HG03025 (cell line): ENCODE measurements at regions not wholly inside any gene's neighbourhood (a gene's known extent, or its start where the extent isn't known, plus 50 kb on each side); places are given as distances from the start of the nearest gene placed in this dataset.
"Not testable (repeated sequence)": the region's sequence is repeated elsewhere in the genome, so short reads cannot be mapped to it uniquely, and the experiment has no call there.

Experiments used
- ATAC-seq: cut with Tn5 transposase; IDR thresholded peaks from one replicate; pipeline ENCODE4 v1.9.1; 2021; ENCODE audit warnings: mild to moderate bottlenecking, moderate library complexity; ENCODE audit not compliant: unreplicated experiment, low FRiP score

DNA sequence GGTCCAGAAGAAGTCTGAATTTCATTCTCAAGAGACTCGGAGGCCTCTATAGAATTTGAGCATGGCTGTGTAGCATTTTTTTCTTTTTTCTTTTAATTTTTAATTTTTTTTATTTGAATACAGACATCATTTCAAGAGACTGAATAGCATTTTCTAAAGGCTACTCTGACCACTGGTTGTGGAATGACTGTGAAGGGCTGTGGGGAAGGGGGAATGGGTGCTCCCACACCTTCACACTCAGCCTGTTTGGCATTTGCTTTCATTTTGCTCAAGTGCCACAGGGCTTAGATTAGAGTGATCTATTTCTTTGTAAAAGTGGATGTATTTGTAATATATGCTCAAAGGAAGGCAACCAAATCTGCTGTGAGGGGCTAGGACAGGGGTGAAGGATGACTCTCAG lies 142.0 kb upstream of the SPOPL start:
- no peak for ATAC-seq

- ATAC-seq = no peak
These were observed 136.9 kb upstream of the SPOPL start for GRCh38 chr2:138364554-138365162.

DNA sequence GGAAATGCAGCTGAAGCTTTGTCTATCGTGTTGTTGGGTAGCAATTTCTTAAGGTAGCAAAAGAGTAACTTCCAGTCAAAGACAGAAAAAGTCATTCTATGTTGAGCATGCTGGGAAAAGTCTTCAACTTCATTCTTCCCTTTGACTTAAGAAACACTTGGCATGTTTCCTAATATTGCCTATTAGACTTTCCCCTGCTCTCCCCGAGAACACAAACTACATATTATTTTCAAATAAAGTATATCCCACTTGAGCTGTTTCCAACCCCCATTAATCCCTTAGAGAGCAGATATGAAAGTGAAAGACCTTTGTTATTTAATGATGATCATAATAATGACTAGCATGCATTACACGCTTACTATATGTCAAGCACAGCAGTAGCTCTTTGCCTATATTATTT lies 136.0 kb upstream of the SPOPL start:
- no peak for ATAC-seq

- ATAC-seq = no peak
These were observed 131.7 kb upstream of the SPOPL start for GRCh38 chr2:138369856-138370255.

- no peak for ATAC-seq
These were observed 127.6 kb upstream of the SPOPL start for GRCh38 chr2:138373993-138374408.

GRCh38 chr2:138381373-138381772 lies 120.2 kb upstream of the SPOPL start:
- no peak for ATAC-seq

GRCh38 chr2:138382672-138383071 lies 118.9 kb upstream of the SPOPL start:
- no peak for ATAC-seq

DNA sequence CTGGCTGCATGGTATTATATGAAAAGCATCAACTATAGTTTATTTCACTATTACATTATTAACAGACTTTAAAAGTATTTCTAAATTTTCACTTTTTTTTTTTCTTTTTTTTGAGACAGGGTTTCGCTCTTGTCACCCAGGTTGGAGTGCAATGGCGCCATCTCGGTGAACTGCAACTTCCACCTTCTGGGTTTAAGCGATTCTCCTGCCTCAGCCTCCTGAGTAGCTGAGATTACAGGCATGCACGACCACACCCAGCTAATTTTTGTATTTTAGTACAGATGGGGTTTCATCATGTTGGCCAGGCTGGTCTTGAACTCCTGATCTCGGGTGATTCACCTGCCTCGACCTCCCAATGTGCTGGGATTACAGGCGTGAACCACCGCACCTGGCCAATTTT lies 115.4 kb upstream of the SPOPL start:
- ATAC-seq = not testable (repeated sequence)

DNA sequence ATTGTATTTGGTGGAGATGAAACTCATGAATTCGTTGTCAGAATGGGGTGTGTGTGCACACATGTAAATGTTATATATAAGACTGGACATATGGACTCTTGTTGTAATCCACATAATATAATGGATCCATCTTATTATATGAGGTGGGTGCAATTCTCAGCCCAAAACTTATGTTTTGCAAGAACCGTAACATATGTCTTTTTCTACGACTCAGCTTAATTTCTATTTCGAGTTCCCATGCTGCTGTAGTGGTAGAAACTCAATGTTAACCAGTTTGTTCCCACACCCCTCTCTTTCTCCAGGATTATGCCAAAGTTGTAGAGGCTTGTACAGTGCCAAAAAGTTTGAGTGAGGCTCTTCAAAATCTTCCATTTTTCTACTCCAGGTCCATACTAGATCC lies 112.5 kb upstream of the SPOPL start:
- ATAC-seq = no peak

DNA sequence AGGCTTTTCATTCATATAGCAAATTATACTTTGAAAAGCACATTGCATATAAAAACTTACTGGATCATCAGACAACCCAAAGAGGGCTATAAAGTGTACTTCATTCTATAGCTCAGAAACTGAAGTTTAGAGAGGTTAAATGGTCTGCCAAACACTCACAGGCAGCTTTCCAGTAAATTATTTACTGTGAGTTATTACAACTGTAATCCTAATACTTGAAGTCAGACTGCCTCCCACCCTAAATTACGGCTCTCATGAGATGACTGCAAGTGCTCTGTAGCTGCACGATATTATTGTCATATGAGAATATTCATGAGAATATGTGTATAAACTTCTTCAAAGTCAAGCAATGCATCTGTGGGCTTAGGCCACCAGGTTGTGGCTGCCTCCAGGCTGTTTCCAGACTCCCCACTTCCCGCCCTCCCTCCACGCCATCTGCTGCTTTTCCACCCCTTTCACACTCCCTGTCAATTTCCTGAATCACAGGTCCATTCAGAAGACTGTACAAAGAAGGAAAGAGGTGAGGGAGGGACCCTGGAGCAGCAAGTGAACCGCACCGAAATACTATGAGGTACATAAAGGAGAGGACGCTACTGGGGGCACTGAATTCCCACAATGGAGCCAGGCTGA lies 111.1 kb upstream of the SPOPL start:
- ATAC-seq = no peak

GRCh38 chr2:138391946-138392345 lies 109.6 kb upstream of the SPOPL start:
- ATAC-seq = no peak

DNA sequence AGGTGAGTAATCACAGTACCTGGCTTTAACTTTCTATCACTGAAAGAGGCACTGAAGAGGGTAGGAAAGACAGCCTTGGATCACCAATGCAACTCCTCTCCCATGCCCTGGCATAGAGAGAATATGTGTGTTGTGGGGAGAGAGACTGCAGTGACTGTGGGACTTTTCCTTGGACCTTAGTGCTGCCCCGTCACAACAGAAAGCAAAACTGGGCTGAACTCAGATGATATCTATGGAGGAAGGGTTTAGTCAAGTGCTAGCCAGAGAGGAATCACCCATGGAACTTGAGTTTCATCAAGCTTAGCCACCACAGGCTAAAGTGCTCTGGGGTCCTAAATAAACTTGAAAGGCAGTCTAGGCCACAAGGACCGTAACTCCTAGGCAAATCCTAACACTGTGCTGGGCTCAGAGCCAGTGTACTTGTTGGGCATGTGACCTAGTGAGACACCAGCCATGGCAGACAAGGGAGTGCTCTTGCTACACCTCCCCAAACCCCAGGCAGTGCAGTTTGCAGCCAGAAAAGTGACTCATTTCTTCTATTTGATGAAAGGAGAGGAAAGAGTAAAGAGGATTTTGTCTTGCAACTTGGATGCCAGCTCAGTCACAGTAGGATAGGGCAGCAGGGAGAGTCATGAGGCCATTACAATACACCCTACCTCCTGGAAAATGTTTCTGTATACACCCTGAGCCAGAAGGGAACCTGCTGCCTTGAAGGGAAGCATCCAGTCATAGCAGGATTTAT lies 105.8 kb upstream of the SPOPL start:
- no peak for ATAC-seq

DNA sequence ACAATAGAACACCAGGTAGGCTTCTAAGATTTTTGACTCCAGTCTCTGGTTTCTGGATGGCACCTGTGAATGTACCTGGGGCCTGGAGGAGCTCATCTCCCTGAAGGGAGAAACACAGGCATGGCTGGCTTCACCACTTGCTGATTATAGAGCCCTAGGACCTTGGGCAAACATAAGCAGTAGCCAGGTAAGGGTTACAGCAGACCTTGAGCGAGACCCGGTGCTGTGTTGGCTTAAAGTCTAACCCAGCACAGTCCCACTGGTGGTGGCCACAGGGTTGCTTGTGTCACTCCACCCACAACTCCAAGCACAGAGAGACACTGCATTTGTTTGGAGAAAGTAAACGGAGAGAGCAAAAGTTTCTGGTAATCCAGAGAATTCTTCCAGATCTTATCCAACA lies 104.7 kb upstream of the SPOPL start:
- no peak for ATAC-seq

DNA sequence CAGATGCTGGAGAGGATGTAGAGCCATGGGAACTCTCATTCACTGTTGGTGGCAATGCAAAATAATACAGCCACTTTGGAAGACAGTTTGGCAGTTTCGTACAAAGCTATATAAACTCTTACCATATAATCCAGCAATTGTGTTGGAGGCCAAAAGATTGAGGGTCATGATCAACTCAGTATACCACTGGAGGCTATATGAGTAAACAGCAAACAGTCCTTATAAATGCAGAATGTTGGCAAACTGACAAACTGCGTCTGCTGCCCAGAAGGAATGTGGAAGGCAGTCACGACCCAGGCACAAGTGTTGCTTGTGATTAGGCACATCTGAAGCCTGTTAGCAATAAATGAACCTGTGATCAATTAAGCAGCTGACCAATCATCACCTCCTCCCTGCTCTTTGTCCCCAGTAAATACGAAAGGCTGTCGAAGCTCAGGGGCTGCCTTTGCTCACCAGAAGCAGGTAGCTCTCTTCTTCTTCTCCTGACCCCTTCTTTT lies 98.1 kb upstream of the SPOPL start:
- no peak for ATAC-seq

DNA sequence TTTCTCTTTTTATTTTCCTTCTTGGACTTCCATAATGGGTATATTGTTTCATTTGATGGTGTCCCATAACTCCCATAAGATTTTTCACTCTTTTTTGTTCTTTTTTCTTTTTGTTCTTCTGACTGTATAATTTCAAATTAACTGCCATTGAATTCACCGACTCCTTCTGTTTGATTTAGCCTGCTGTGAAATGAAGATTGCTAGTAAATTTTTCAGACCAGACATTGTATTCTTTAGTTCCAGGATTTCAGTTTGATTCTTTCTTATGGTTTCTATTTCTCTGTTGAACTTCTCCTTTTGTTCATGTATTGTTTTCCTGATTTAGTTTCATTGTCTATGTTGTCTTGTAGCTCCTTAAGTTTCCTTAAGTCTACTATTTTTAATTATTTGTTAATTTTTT lies 87.6 kb upstream of the SPOPL start:
- no peak for ATAC-seq

GRCh38 chr2:138415985-138416384 lies 85.6 kb upstream of the SPOPL start:
- ATAC-seq = no peak

DNA sequence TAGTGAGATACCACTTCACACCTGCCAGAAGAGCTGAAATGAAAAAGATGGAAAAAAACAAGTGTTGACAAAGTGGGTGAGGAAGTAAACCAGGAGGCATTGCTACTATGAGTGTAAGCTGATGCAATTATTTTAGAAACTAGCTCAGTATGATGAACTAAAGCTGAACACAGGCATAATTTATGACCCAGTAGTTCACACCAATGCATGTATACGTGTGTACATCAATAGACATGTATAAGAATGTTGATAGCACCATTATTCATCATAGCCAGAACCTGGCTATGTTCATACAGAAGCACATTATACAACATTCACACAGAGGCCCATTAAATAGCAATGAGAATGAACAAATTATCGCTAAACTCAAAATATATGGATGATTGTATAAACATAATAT lies 83.1 kb upstream of the SPOPL start:
- no peak for ATAC-seq

DNA sequence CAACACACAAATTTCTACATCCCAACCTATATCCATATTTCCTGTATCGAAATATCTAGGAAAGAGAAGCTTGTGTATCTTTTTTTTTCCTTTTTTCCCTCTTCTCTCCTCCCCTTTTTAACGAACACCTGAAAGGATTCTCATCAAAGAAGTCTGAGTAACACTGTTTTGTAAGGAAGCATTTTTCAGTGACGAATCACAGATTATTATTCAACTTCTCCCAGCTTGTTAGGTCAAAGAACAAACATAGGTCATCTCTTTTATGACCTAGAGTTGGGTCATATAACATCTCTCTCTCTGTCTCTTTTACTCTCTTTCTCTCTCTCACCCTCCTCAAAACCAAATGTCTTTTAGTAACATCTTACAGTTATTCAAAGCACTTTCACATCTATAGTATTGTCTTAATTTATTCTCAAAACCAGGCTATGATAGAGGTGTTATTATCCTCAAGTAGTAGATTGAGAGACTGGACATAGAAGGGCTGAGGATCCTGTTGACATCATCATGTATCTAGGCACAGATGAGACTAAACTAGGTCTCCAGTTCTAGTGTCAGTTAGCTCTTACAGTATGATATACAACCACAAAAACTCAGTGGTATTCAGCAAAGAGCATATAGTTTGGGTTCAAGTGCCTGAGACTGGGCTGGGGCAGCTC lies 80.1 kb upstream of the SPOPL start:
- no peak for ATAC-seq

GRCh38 chr2:138421971-138422335 lies 79.6 kb upstream of the SPOPL start:
- no peak for ATAC-seq

GRCh38 chr2:138423198-138423597 lies 78.4 kb upstream of the SPOPL start:
- ATAC-seq = no peak

DNA sequence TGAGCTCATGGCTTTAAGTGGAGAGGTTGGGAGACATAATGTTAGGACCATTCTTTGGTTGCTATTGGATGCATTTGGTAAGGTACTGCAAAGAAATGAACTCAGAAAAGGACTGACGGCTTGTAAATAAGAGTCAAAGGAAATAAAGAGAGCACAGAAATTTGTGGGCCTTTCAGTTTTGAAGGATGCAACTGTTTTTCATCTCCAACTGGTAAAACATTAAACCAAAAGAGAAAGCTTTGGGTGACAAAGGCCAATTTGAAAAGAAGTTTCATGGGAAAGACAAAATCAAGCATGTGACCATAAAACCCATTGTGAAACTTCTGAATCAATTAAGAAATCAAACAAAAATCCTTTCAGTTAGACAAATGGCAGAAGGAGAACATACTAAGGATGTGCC lies 77.8 kb upstream of the SPOPL start:
- ATAC-seq = no peak
